PFSK-1 (cell line): ENCODE measurements at regions not wholly inside any gene's neighbourhood (a gene's known extent, or its start where the extent isn't known, plus 50 kb on each side); places are given as distances from the start of the nearest gene placed in this dataset.

Source experiments
- FOXP2 ChIP-seq: optimal IDR thresholded peaks from 2 replicates; pipeline ENCODE3; 2011; ENCODE audit warnings: borderline replicate concordance, control low read depth, inconsistent platforms; ENCODE audit not compliant: insufficient read depth; ENCODE audit errors: extremely low read length, extremely low read depth
- POLR2AphosphoS5 ChIP-seq: IDR thresholded peaks from 2 replicates; pipeline ENCODE4 v1.6.1; 2012; ENCODE audit warnings: low read depth, mild to moderate bottlenecking, control low read depth, low read length, moderate library complexity
- REST ChIP-seq, 2 experiments: IDR thresholded peaks; 2 replicates each; pipeline versions ENCODE4 v1.6.1 to v1.8.0; 2011 to 2012; ENCODE audit warnings: low read depth in 2 of 2, low read length in 2 of 2, control low read depth in 1 of 2, inconsistent platforms in 1 of 2, mild to moderate bottlenecking in 1 of 2, moderate library complexity in 1 of 2; ENCODE audit not compliant: insufficient read depth in 1 of 2
- SIN3A ChIP-seq: IDR thresholded peaks from 2 replicates; pipeline ENCODE4 v1.6.1; 2012; ENCODE audit warnings: mild to moderate bottlenecking, low read length, moderate library complexity, borderline replicate concordance; ENCODE audit not compliant: insufficient read depth
- TAF1 ChIP-seq: IDR thresholded peaks from 2 replicates; pipeline ENCODE4 v1.6.1; 2012; ENCODE audit warnings: low read length, control low read depth, borderline replicate concordance; ENCODE audit not compliant: insufficient read depth

- TF ChIP-seq POLR2AphosphoS5, result no peak
- no peak for TF ChIP-seq FOXP2
- TF ChIP-seq TAF1, result no peak
- TF ChIP-seq REST (IDR thresholded peaks at IDR 0.05; ENCODE audit: insufficient read depth in 1 of 2, low read depth in 2 of 2, low read length in 2 of 2), result no peak
- TF ChIP-seq SIN3A, result no peak
Observed at GRCh38 chr9:129247285-129248153, 69.5 kb upstream of the IER5L start.

- TF ChIP-seq FOXP2 (no peak), REST (IDR thresholded peaks at IDR 0.05; ENCODE audit: insufficient read depth in 1 of 2, low read depth in 2 of 2, low read length in 2 of 2) (no peak), SIN3A (no peak), POLR2AphosphoS5 (no peak), TAF1 (no peak)
Observed at GRCh38 chr9:129245276-129245675, 67.2 kb upstream of the IER5L start.

- no peak for TF ChIP-seq FOXP2
- TF ChIP-seq POLR2AphosphoS5, result no peak
- no peak for TF ChIP-seq REST (IDR thresholded peaks at IDR 0.05; ENCODE audit: insufficient read depth in 1 of 2, low read depth in 2 of 2, low read length in 2 of 2)
- TF ChIP-seq TAF1, result no peak
- no peak for TF ChIP-seq SIN3A
Observed at GRCh38 chr9:129242971-129243561, 65.0 kb upstream of the IER5L start.

GRCh38 chr9:129242191-129242941 is 64.3 kb upstream of the IER5L start:
- TF ChIP-seq SIN3A (no peak), POLR2AphosphoS5 (no peak), TAF1 (no peak), REST (IDR thresholded peaks at IDR 0.05; ENCODE audit: insufficient read depth in 1 of 2, low read depth in 2 of 2, low read length in 2 of 2) (no peak), FOXP2 (no peak)
